ENCODE measurements at regions not wholly inside any gene's neighbourhood (a gene's known extent, or its start where the extent isn't known, plus 50 kb on each side); places are given as distances from the start of the nearest gene placed in this dataset.

DNA sequence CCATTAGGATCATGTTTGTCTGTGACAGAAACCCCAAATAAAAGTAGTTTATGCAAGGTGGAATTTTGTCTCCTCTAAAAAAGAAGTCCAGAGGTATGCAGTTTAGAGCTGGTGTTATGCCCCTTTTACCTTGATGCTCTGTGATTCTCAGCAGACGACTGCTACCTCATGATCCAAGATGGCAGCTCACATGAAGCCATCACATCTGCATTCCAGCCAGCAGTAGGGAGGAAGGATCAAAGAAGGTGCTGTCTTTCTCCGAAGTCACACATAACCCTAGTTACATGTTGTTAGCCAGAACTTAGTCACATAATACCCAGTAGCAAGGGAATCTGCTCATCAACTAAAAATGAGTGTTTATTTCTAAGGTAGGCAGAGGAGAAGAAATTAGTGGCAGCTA lies 135.7 kb upstream of the HS3ST2 start:
- TF ChIP-seq, protein P1, sequence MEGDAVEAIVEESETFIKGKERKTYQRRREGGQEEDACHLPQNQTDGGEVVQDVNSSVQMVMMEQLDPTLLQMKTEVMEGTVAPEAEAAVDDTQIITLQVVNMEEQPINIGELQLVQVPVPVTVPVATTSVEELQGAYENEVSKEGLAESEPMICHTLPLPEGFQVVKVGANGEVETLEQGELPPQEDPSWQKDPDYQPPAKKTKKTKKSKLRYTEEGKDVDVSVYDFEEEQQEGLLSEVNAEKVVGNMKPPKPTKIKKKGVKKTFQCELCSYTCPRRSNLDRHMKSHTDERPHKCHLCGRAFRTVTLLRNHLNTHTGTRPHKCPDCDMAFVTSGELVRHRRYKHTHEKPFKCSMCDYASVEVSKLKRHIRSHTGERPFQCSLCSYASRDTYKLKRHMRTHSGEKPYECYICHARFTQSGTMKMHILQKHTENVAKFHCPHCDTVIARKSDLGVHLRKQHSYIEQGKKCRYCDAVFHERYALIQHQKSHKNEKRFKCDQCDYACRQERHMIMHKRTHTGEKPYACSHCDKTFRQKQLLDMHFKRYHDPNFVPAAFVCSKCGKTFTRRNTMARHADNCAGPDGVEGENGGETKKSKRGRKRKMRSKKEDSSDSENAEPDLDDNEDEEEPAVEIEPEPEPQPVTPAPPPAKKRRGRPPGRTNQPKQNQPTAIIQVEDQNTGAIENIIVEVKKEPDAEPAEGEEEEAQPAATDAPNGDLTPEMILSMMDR (IDR thresholded peaks at IDR 0.05; ENCODE audit: insufficient read depth, low read length, missing control alignments) = no peak
- ChIA-PET CTCF (interaction anchor here (0.7 to 1.9 kb wide), 2 partner anchors 11 to 1125 kb away, joined by 3 to 7 read pairs; no protein-coding TSS in a partner anchor), POLR2A (no interaction called here)
- no peak for DNase-seq (ENCODE audit: low read depth, low spot score)
- H3K4me3 ChIP-seq (ENCODE audit: low read depth, low read length) = no peak overlapping the region

DNA sequence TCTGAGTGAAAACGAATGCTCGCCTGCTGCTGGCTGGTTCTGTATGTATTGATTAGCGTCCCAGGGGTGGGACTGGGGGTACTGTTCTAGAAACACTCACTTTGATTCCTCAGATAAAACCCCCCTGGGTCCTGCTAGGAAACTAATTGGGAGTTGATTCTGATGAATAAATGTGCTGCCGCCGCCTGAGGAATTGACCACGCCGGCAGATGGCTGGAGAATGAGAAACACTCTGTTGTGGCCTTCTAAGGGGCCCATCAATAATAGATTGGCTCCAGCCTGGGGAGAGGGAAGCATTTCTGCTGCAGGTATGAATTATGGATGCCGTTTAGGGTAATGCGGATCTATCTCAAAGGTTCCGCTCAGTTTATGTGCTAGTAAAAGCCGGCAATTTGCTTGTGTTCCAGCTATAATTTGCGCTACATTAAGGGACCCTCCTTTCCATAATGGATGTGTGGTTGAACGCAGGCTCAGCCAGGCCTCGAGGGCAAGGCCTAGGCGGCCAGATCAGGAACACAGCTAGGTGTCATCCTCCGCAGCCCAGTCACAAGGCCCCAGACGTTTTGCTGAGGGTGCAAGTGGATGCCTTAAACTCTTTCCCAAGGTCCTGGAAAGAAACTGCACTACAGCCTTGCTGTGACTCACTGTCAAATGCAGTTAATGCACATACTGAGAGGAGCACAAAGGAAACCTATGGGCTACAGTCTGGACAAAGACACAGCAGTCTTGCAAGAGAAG lies 132.2 kb upstream of the HS3ST2 start:
- DNase-seq (ENCODE audit: low read depth, low spot score) = no peak
- POLR2A ChIA-PET = no interaction called here
- TF ChIP-seq, protein P1 (IDR thresholded peaks at IDR 0.05; ENCODE audit: insufficient read depth, low read length, missing control alignments) = no peak
- CTCF ChIA-PET = interaction anchor here (1.0 to 1.4 kb wide), 5 partner anchors 17 to 1100 kb away, joined by 3 to 4 read pairs (median 3); no protein-coding TSS in a partner anchor
- H3K4me3 ChIP-seq (ENCODE audit: low read depth, low read length) = no peak overlapping the region

DNA sequence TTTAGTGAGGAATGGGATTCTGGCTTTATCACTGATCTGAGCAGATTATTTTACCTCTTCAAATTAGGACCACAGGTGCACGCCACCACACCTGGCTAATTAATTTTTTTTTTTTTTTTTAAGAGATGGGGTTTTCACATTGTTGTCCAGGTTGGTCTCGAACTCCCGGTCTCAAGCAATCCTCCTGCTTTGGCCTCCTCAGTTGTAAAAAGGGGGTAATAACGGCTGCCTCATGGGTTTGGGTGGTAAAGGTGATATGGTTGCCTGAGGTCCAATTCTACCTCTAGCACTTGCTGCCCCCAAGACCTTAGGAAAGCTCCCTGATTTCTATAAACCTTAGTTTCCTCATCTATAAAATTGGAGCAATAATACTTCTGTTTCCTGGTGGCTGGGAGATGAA lies 130.7 kb upstream of the HS3ST2 start:
- CTCF ChIA-PET = interaction anchor here (1.0 to 1.4 kb wide), 4 partner anchors 130 to 1101 kb away, joined by 3 to 4 read pairs (median 3); no protein-coding TSS in a partner anchor
- no peak for DNase-seq (ENCODE audit: low read depth, low spot score)
- POLR2A ChIA-PET = no interaction called here
- TF ChIP-seq, protein P1 (IDR thresholded peaks at IDR 0.05; ENCODE audit: insufficient read depth, low read length, missing control alignments) = no peak
- H3K4me3 ChIP-seq (ENCODE audit: low read depth, low read length) = no peak overlapping the region

DNA sequence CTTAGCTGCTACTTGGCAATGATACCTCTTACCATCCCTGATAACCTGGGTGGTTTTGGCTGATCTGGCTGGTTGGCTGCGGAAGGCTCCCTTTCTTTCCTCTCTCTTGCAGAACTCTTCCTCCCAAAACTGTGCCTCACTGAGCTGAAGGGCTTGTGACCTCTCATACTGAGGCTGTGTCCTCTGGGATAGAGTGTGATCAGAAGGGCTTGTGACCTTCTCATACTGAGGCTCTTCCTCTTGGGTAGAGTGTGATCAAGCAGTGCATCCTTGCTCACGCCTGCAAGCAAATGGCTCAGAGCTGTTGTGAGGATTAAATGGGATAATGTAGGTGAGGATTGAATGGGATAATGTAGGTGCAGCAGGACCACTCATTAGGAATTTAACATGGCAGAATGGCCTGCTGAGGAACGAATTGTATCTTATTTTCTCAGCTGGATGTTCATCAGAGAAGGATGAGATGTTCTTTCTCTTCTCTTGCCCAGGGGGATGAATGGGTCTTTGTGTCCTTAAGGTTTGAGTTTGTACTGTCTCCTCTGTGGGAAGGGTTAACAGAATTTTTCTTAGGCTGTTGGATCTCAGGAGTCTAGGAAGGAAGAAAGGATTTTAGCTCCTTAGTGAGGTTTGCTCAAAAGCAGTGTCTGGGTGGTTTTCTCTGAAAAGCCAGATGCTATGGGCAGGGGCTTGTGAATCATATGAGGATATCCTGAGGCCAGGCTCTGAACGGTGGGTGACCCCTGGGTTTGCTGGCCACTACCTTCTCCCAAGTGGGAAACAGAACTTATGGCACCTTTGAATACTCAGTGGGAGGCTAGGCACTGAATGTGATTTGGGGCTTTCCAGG lies 130.0 kb upstream of the HS3ST2 start:
- ChIA-PET POLR2A (no interaction called here), CTCF (no interaction called here)
- H3K4me3 ChIP-seq (ENCODE audit: low read depth, low read length) = no peak overlapping the region
- TF ChIP-seq, protein P1 (IDR thresholded peaks at IDR 0.05; ENCODE audit: insufficient read depth, low read length, missing control alignments) = no peak
- DNase-seq (ENCODE audit: low read depth, low spot score) = no peak

DNA sequence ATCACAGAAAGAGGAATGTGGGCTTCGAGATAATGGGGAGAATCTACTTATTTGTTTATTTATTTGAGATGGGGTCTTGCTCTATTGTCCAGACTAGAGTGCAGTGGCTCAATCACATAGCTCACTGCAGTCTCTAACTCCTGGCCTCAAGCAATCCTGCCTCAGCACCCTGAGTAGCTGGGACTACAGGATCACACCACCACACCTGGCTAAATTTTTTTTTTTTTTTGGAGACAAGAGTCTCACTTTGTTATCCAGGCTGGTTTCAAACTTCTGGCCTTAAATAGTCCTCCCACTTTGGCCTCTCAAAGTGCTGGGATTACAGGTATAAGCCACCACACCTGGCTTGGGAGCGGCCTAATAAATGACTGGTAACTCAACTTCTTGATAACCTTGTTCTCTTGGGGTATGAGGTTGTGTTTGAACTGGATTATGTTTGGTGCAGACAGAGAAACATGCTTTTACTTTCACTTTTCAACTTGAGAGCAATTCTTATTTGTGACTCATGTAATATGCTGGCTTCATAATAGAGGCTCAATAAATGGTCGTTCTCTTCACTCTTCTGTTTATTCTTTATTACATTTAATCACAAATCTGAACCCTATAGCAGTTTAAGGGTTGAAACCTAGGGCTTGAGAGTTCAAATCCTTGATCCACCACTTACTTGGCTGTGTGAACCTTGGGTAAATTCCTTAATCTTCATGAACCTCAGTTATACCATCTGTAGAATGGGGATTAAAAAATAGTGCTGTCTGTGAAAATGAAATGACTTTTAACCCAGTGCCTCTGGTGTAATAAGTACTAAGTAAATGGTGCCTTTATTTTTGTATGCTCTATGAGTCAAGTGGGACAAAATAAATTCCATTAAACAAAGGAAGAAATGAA lies 129.1 kb upstream of the HS3ST2 start:
- no peak for DNase-seq (ENCODE audit: low read depth, low spot score)
- ChIA-PET CTCF (interaction anchor here (0.6 to 1.1 kb wide), 2 partner anchors 376 to 1130 kb away, joined by 3 to 5 read pairs; no protein-coding TSS in a partner anchor), POLR2A (no interaction called here)
- TF ChIP-seq, protein P1 (IDR thresholded peaks at IDR 0.05; ENCODE audit: insufficient read depth, low read length, missing control alignments) = no peak
- no peak overlapping the region for H3K4me3 ChIP-seq (ENCODE audit: low read depth, low read length)

Data from AG04449 (cell line).